IPS-18c (cell line): ENCODE measurements at regions not wholly inside any gene's neighbourhood (a gene's known extent, or its start where the extent isn't known, plus 50 kb on each side); places are given as distances from the start of the nearest gene placed in this dataset.
"Not testable (repeated sequence)": the region's sequence is repeated elsewhere in the genome, so short reads cannot be mapped to it uniquely, and the experiment has no call there.

Experiments
- H3K4me3 ChIP-seq: 2 replicates; pipeline ENCODE4 v1.7.0; 2013; ENCODE audit warnings: low read depth, mild to moderate bottlenecking, low read length, moderate library complexity; ENCODE audit not compliant: insufficient read depth
- H3K9me3 ChIP-seq: one replicate; pipeline ENCODE4 v1.6.1; 2013; ENCODE audit warnings: mild to moderate bottlenecking, low read length, moderate library complexity; ENCODE audit not compliant: control insufficient read depth, insufficient read depth

DNA sequence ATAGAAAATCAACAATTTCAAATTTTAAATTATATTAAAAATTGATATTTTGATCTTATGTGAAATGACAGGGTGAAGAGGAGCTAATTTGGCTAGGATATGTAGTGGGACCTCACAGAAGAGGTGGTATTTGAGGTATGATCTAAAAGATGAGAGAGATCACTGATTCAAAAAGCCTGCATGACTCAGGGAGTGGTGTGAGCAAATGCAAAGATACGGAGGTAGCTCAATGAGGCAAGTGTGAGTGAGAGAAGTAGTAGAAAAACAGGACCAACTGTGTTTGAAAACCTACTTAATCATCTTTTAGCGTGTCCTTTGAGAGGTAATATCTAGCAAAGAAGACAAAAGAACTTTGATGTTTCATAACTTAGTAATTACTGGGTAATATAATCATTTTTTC lies 557.5 kb downstream of the DSC3 start:
- no peak overlapping the region for H3K4me3 ChIP-seq

DNA sequence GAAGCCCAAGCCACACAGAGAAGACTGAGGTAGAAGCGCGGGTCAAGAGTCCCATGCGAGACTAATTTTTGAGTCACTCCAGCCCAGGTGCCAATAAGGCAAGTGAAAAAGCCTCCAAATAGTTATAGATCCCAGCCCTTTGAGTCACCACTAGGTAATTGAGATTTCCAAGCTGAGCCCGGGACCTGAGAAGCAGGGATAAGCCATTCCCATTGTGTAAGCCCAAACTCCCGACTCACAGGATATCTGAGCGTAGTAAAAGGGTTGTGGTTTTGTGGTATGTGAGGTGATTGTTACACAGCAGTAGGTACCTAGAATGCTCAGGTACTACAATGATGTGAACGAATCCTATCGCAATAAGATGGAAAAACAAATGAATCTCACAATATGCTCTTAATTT lies 560.7 kb downstream of the DSC3 start:
- Histone ChIP-seq H3K4me3 (no peak overlapping the region), H3K9me3 (no peaks in the 10 kb centered on the region)

More for the DNA sequence above, 557.5 kb downstream of the DSC3 start:
- H3K9me3 ChIP-seq, result no peaks in the 10 kb centered on the region

DNA sequence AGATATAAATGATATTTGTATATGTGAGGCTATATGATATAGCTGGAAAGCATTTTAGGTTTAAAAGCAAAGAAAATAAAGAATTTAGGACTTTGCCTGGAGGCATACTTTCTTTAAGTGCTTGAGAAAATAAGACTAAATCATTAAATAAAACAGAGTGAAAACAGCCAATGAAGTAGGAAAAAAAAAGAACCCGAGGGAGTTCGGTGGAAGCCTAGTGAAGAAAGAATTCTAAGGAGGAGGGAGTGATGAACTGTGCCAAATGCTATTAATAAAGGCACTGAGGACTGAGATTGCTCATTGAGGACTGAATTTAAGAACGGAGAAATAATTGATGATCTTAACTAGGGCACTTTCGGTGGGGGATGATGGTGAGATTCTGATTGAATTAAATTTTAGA lies 573.5 kb downstream of the DSC3 start:
- Histone ChIP-seq H3K4me3 (no peak overlapping the region), H3K9me3 (no peaks in the 10 kb centered on the region)

DNA sequence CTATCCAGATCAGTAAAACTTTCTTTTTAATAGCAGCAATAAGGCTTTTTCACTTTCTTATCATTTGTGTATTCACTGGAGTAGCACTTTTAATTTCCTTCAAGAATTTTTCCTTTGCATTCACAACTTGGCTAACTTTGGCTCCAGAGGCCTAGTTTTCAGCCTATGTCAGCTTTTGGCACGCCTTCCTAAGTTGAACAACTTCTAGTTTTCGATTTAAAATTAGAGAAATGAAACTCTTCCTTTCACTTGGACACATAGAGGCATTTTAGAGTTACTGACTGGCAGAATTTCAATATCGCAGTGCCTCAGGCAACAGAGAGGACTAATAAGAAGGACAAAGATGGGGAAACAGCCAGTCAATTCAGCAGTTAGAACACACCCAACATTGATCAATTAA lies 577.4 kb downstream of the DSC3 start:
- no peaks in the 10 kb centered on the region for H3K9me3 ChIP-seq
- no peak overlapping the region for H3K4me3 ChIP-seq

DNA sequence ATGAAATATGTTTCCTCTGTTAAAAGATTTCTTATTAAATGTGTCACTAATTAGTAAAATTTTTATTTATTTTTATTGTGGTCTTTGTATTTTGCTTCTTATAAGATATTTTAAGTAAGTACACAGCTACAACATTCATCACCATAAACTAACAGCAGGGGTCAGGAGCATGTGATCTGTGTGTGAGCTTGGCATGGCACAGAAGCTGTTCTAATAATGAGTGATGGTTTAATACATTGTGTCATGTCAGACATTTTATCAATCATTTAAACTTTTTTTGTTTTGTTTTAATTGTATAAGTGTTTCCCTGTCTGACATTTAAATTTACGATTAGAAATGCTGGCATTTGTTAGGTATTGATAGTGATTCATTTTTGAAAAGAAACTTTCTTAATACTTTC lies 585.4 kb downstream of the DSC3 start:
- no peak overlapping the region for H3K4me3 ChIP-seq

DNA sequence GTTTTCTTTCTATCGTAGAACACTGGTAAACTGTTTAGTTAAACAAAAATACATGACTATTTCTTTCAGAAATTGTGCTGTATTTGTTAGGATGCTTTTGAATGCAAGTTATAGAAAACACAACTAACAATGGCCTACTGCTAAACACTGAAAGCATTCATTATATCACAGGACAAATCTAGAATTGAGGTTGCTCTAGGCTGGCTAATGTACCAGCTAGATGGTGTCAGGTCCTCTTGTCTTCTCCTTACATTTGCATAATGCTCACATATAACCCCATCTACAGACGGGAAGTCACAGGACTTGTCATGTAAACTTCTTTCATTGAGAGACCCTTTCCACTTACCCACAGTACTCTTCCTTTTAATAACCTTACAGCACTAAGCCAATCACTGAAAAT lies 586.8 kb downstream of the DSC3 start:
- Histone ChIP-seq H3K4me3 (no peak overlapping the region), H3K9me3 (no peaks in the 10 kb centered on the region)

More for the DNA sequence above, 585.4 kb downstream of the DSC3 start:
- H3K9me3 ChIP-seq, result no peaks in the 10 kb centered on the region

DNA sequence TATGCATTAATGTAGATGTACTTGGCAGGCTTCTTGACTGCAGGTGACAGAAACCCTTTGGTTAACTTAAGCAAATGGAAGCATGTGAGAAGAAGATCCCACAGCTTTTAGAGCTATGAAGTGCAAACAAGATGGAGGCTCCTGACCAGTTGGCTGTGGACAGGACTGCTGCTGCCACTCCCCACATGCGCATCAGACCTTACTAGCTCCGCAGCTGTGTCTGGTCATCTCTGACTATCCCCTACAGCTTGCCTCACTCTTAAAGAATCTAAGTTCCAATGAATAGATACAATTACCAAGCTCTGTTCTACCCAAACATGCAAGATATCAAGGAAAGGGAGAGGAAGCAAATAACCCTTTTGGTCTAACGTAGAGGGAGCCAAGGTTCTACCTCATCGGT lies 587.6 kb downstream of the DSC3 start:
- H3K9me3 ChIP-seq, result no peaks in the 10 kb centered on the region
- H3K4me3 ChIP-seq, result no peak overlapping the region

DNA sequence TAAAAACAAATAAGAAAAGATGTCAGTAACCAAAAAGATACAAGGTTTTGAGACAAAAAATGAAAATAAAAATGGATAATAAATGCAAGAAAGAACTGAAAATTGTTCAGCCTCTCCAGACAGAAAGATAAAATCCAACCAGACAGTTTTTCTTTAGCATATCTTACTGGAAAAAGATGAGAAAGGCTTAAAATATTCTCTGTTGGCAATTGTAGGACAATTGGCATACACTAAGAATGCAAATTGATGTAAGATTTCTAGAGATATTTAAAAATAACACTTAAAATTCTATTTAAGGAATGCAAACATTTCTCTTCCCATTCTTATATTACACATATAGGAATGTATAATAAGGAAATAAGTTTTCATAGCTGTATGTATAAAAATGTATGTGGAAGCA lies 590.6 kb downstream of the DSC3 start:
- Histone ChIP-seq H3K9me3 (no peaks in the 10 kb centered on the region), H3K4me3 (no peak overlapping the region)

DNA sequence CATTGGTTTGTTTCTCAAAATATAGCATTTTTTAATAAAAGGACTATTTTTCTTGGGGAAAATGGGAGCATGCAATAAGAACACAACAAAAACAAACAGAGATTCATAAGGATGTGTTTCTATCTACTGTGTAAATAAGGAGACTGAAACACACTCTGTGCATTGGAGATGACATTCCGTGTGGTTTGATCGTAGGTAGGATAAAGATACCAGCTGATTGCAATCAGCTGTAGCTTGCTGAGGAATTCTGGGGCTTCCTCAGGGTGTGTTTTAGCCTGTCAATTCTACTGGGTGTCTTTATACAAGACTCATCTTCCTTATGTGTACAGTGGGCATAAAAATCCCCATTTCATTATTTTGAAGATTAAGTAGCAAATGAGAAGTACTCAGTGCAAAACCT lies 591.6 kb downstream of the DSC3 start:
- Histone ChIP-seq H3K4me3 (no peak overlapping the region), H3K9me3 (no peaks in the 10 kb centered on the region)

DNA sequence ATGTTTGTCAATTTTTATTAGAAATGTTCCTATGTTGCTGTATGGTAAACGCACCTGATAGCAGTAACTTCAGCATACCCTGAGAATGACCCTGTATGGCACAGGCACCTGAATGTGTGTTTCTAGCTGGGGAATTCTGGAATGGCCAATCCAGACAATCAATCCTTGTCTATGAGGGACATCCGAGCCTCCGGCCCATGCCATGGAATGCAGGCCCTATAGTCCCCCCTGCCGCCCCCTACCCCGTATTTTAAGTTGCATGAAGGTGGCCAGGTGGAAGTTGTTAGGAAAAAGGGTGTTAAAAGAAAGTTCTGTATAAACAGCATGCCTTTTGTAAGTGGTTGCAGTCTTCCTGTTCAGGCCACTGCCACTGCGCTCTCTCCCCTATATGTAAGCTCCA lies 595.9 kb downstream of the DSC3 start:
- H3K9me3 ChIP-seq, result no peaks in the 10 kb centered on the region
- H3K4me3 ChIP-seq, result no peak overlapping the region

DNA sequence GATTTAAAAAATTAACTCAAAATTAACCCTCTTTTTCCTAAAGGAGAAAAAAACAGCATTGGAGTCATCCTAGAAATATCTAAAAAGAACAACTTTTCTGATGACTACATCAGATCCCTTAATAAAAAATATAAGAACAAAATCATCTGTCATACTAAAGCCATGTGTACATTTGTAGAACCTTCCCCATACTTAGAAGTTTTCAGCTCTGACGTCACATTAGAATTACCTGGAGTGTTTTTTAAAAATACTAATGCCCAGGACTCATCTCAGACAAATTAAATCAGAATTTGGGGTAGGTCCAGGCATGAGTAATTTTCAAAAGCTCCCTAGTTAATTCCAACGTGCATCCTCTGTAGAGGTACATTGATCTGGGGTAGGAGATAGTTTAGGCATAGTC lies 598.0 kb downstream of the DSC3 start:
- Histone ChIP-seq H3K4me3 (no peak overlapping the region), H3K9me3 (no peaks in the 10 kb centered on the region)

DNA sequence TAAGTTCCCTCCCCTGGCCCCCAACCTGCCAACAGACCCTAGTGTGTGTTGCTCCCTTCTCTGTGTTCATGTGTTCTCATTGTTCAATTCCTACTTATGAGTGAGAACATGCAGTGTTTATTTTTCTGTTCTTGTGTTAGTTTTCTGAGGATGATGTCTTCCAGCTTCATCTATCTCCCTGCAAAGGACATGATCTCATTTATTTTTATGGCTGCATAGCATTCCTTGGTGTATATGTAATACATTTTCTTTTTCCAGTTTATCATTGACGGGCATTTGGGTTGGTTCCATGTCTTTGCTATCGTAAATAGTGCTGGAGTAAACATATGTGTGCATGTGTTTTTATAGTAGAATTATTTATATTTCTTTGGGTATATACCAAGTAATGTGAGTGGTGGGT lies 602.2 kb downstream of the DSC3 start:
- Histone ChIP-seq H3K4me3 (no peak overlapping the region), H3K9me3 (no peaks in the 10 kb centered on the region)

DNA sequence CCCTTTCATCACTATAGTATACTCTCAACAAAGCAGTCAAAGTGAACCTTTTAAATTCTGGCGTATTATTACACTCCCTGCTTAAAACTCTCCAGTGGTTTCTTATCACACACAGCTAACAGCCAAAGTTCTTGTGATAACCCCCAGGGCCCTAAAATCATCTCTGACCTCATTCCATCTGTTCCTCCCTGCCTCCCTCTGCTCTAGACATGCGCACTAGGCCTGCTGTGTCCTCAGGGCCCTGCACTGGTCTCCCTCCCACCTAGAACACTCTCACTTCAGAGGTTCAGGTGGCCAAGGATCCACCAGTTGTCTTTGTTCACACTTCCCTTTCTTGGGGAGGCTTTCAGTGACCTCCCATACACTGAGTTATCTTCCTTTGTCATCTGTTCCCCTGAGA lies 603.4 kb downstream of the DSC3 start:
- no peak overlapping the region for H3K4me3 ChIP-seq
- H3K9me3 ChIP-seq, result no peaks in the 10 kb centered on the region

DNA sequence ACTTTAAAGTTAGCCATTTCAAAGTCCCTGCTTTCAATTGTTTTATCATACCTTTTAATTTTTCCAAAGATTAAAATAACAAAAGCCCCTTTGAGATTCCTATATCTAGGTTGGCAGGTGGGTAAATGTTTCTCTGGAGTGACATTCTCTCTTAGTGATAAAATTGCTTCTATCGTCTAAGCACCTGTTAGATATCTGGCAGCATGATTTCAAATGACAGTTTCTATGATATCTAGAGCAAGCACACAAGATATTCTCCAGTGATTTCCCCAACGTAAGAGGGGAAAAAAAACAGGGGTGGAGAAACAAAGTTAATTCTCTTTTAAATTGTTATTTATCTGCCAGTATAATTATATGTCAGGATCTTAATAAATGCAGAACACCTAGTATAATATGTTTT lies 610.2 kb downstream of the DSC3 start:
- Histone ChIP-seq H3K9me3 (no peaks in the 10 kb centered on the region), H3K4me3 (no peak overlapping the region)

DNA sequence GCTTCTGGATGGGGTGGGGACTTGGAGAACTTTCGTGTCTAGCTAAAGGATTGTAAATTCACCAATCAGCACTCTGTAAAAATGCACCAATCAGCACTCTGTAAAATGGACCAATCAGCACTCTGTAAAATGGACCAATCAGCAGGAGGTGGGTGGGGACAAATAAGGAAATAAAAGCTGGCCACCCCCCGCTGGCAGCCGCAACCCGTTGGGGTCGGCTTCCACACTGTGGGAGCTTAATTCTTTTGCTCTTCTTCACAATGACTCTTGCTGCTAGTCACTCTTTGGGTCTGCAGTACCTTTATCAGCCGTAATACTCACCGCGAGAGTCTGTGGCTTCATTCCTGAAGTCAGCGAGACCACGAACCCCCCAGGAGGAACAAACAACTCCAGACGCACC lies 623.1 kb downstream of the DSC3 start:
- H3K9me3 ChIP-seq, H3K4me3 ChIP-seq: not testable (repeated sequence)

DNA sequence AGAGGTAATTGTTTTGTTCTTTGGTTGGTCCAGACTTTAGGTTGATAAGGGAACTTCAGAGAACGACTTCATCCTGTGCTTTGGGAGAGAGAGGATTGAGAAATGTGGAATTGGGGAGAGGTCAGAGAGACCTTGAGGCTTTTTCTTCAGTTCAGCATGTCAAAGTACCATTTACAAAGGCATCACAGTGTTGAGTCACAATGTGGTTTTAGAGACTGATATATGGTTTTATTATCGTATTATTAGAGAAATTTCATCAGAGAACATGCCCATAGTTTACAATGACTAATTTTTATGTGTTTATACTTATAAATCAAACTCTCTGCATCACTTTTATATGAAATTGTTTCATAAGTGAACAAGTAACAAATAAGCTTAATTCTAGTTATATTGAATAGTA lies 626.6 kb downstream of the DSC3 start:
- H3K9me3 ChIP-seq, result no peaks in the 10 kb centered on the region

DNA sequence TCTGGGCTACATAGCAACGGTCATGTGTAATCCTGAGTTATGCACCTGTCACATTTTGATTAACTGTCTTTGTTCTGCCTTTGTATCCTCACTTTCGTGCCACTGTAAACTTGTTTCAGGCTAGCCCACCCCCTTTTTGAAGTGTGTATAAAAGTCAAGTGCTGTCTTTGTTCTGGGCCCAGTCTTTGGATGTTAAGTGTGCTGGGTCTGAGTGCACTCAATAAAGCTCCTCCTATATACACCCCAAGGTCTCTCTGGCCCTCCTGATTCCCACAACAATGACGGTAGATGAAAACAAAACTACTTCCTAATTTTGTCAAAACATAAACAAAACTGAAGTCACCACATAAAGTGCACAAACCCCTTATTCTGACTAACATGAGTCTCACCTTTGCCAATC lies 633.4 kb downstream of the DSC3 start:
- H3K4me3 ChIP-seq, result no peak overlapping the region
- no peaks in the 10 kb centered on the region for H3K9me3 ChIP-seq

More for the DNA sequence above, 626.6 kb downstream of the DSC3 start:
- H3K4me3 ChIP-seq, result no peak overlapping the region

DNA sequence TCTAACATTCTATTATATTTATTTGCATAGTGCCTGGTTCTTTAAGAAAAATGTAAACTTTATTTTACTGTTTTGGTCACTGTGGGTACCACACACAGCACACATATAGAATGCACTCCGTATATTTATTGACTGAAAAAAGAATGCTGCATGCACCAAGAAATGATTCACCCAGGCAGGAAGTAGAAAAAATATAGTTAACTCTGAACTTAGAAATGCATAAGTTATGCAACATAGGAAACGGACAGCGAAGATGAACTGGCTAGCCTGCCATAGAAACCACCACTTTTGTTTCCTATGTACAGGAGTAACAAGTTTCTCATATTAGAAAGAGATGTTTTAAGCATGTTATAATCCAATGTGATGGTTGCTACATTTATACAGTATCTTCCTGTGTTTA lies 635.8 kb downstream of the DSC3 start:
- H3K9me3 ChIP-seq, result no peaks in the 10 kb centered on the region

DNA sequence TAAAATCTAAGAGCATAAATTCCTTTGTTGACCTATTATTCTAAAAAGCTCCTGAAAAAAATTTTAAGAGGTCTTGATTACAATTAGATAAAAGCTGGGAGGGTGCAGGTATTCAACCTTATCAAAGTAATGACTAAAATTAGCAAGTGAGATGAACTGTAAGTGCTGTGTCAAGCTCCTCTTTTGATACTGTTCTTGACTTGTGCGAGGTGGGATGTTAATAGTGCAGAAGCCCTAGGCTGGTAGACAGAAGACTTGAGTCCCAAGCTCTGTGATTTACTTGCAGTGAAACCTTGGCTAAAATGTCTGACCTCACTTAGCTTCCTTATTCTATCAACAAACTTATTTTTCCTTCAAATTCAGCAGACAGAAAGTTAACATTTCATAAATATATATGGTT lies 637.5 kb downstream of the DSC3 start:
- Histone ChIP-seq H3K4me3 (no peak overlapping the region), H3K9me3 (no peaks in the 10 kb centered on the region)

More for the DNA sequence above, 635.8 kb downstream of the DSC3 start:
- no peak overlapping the region for H3K4me3 ChIP-seq

DNA sequence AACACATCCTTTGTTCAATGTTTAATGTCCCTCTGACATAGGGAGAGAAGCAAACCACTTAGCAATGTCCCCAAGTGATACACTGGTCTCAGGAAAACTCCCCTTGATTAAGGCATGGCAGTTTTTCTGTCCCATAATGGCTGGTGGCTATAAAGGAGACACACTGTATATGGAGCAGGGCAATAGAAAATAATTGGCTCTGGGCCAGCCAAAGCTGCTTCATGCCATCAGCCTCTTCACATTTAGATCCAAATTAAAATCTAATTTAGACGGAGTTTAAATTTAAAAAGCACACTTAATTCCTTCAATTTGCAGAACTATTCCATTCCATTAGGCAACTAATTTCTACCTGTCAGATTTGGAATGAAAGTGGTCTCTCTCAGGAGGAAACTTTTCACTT lies 638.1 kb downstream of the DSC3 start:
- Histone ChIP-seq H3K9me3 (no peaks in the 10 kb centered on the region), H3K4me3 (no peak overlapping the region)
